ENCODE measurements at regions not wholly inside any gene's neighbourhood (a gene's known extent, or its start where the extent isn't known, plus 50 kb on each side); places are given as distances from the start of the nearest gene placed in this dataset.

GRCh38 chr16:59236804-59237458 is 502.8 kb upstream of the GOT2 start:
- no peak for DNase-seq (ENCODE audit: low read depth)
- H3K4me3 ChIP-seq (ENCODE audit: low read depth, low read length), result no peak overlapping the region
- TF ChIP-seq CTCF (IDR thresholded peaks at IDR 0.05; ENCODE audit: control insufficient read depth, extremely low read depth, insufficient read depth), result no peak

- no peak overlapping the region for H3K4me3 ChIP-seq (ENCODE audit: low read depth, low read length)
- no peak for DNase-seq (ENCODE audit: low read depth)
- no peak for TF ChIP-seq CTCF (IDR thresholded peaks at IDR 0.05; ENCODE audit: control insufficient read depth, extremely low read depth, insufficient read depth)
Observed at GRCh38 chr16:59224401-59224800, 490.3 kb upstream of the GOT2 start.

- TF ChIP-seq CTCF (IDR thresholded peaks at IDR 0.05; ENCODE audit: control insufficient read depth, extremely low read depth, insufficient read depth), result no peak
- no peak overlapping the region for H3K4me3 ChIP-seq (ENCODE audit: low read depth, low read length)
- DNase-seq (ENCODE audit: low read depth), result no peak
Observed at GRCh38 chr16:59220011-59220410, 485.9 kb upstream of the GOT2 start.

DNA sequence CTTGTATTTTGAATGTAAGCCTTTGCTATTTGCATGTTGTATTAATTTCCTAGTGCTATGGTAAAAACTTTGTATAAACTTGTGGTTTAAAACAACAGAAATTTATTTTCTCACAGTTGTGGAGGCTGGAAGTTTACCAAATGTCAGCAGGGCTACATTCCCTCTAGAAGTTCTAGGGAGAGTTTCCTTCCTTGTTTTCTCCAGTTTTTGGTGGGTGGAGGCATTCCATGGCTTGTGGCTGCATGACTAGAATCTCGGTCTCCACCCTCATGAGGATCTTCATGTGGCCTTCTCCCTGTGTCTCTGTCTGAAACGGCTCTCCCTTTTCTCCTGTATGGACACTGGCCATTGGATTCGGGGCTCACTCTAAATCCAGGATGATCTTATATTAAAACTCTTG is 482.2 kb upstream of the GOT2 start:
- no peak for DNase-seq (ENCODE audit: low read depth)
- no peak for TF ChIP-seq CTCF (IDR thresholded peaks at IDR 0.05; ENCODE audit: control insufficient read depth, extremely low read depth, insufficient read depth)
- no peak overlapping the region for H3K4me3 ChIP-seq (ENCODE audit: low read depth, low read length)

DNA sequence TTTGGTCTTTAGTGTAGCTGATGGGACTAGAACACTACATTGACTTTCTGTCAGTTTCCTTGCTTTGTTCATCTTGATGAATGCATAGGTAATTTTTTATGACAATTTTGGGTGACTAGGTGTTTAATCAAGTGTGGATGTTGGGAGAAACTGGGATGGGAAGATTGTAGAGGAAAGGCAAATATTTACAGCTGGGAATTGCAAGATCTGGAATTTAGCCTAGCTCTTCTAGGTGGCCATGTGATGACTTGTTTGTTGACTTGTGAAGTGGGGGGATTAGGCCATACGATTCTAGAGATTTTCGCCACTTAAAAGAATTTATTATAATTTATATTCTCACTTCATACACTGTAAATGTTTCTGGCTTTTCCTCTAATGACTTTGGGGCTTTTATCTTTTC is 480.3 kb upstream of the GOT2 start:
- no peak overlapping the region for H3K4me3 ChIP-seq (ENCODE audit: low read depth, low read length)
- TF ChIP-seq CTCF (IDR thresholded peaks at IDR 0.05; ENCODE audit: control insufficient read depth, extremely low read depth, insufficient read depth), result no peak
- DNase-seq (ENCODE audit: low read depth), result peak; percentile 44

- TF ChIP-seq CTCF (IDR thresholded peaks at IDR 0.05; ENCODE audit: control insufficient read depth, extremely low read depth, insufficient read depth), result no peak
- no peak overlapping the region for H3K4me3 ChIP-seq (ENCODE audit: low read depth, low read length)
- DNase-seq (ENCODE audit: low read depth), result no peak
Observed at GRCh38 chr16:59213952-59214351, 479.8 kb upstream of the GOT2 start.

- DNase-seq (ENCODE audit: low read depth), result no peak
- TF ChIP-seq CTCF (IDR thresholded peaks at IDR 0.05; ENCODE audit: control insufficient read depth, extremely low read depth, insufficient read depth), result no peak
- H3K4me3 ChIP-seq (ENCODE audit: low read depth, low read length), result no peak overlapping the region
Observed at GRCh38 chr16:59212492-59213024, 478.4 kb upstream of the GOT2 start.

All from LNCaP clone FGC (cell line).